NCI-H345 treated with DMSO at 0.1 percent for 48 hours (cell line): ENCODE measurements at regions not wholly inside any gene's neighbourhood (a gene's known extent, or its start where the extent isn't known, plus 50 kb on each side); places are given as distances from the start of the nearest gene placed in this dataset.

ENCODE experiments used
- DNase-seq: peaks from one replicate; lab custom pipeline; 2025; ENCODE audit not compliant: unreplicated experiment; lab: John Stamatoyannopoulos, UW

GRCh38 chr6:166877906-166878305 is 78.4 kb downstream of the RNASET2 start:
- DNase-seq: no peak

- no peak for DNase-seq
Observed at GRCh38 chr6:166877349-166877748, 79.0 kb downstream of the RNASET2 start.

GRCh38 chr6:166872531-166873009 is 83.8 kb downstream of the RNASET2 start:
- no peak for DNase-seq

- DNase-seq: no peak
Observed at GRCh38 chr6:166870602-166871208, 85.6 kb downstream of the RNASET2 start.

GRCh38 chr6:166866839-166867637 is 89.3 kb downstream of the RNASET2 start:
- DNase-seq: no peak

GRCh38 chr6:166864333-166864732 is 92.0 kb downstream of the RNASET2 start:
- no peak for DNase-seq

GRCh38 chr6:166862978-166863530 is 93.3 kb downstream of the RNASET2 start:
- DNase-seq: no peak

GRCh38 chr6:166862287-166862977 is 93.9 kb downstream of the RNASET2 start:
- DNase-seq: no peak

- no peak for DNase-seq
Observed at GRCh38 chr6:166861961-166862286, 94.4 kb downstream of the RNASET2 start.

- no peak for DNase-seq
Observed at GRCh38 chr6:166861304-166861703, 95.0 kb downstream of the RNASET2 start.

GRCh38 chr6:166860392-166860791 is 96.0 kb downstream of the RNASET2 start:
- no peak for DNase-seq

- no peak for DNase-seq
Observed at GRCh38 chr6:166855416-166855815, 100.9 kb downstream of the RNASET2 start.

- DNase-seq: no peak
Observed at GRCh38 chr6:166853371-166854325, 102.7 kb downstream of the RNASET2 start.

- DNase-seq: no peak
Observed at GRCh38 chr6:166852451-166852975, 103.8 kb downstream of the RNASET2 start.

- DNase-seq: no peak
Observed at GRCh38 chr6:166851911-166852310, 104.4 kb downstream of the RNASET2 start.

- DNase-seq: no peak
Observed at GRCh38 chr6:166851426-166851825, 104.9 kb downstream of the RNASET2 start.

GRCh38 chr6:166850677-166851076 is 105.7 kb downstream of the RNASET2 start:
- DNase-seq: no peak

- no peak for DNase-seq
Observed at GRCh38 chr6:166849749-166850183, 106.6 kb downstream of the RNASET2 start.

GRCh38 chr6:166848979-166849748 is 107.2 kb downstream of the RNASET2 start:
- no peak for DNase-seq
